ENCODE measurements at regions not wholly inside any gene's neighbourhood (a gene's known extent, or its start where the extent isn't known, plus 50 kb on each side); places are given as distances from the start of the nearest gene placed in this dataset.

DNA sequence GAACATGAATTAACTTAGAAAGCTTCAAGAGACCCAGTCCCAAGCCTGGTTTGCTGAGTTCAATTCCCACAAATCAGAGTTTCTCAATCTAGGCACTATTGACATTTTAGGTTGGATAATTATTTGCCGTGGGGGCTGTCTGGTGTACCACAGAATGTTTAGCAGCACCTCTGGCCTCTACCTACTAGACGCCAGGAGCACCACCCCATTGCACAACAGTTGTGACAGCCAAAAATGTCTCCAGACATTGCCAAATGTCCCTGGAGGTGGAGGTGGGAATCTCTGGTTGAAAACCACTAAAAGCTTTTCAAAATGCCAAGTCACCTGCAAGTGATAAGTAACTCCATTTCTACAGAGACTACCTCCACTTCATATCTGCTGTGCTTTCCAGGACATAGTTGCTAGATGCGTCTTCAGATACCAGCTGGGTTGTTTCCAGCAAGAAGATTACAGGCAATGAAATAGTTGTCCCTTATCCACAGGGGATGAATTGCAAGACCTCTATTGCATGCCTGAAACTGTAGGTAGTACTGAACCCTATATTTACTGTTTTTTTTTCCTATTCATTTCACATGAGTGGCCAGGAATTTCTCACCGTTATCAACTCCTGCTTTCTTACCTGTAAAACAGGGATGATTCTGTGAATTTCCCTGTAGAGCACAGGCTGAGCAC lies 554.3 kb downstream of the ZEB2 start:
- TF ChIP-seq CTCF (conservative IDR thresholded peaks at IDR 0.05; ENCODE audit: low read depth, low read length): no peak
- no peak for TF ChIP-seq EZH2 (IDR thresholded peaks at IDR 0.05; ENCODE audit: borderline replicate concordance, low read depth, low read length, poor library complexity, severe bottlenecking)
